Neuron (in vitro differentiated cells): ENCODE measurements at regions not wholly inside any gene's neighbourhood (a gene's known extent, or its start where the extent isn't known, plus 50 kb on each side); places are given as distances from the start of the nearest gene placed in this dataset.
"Not testable (repeated sequence)": the region's sequence is repeated elsewhere in the genome, so short reads cannot be mapped to it uniquely, and the experiment has no call there.

Source experiments
- H2AFZ ChIP-seq: one replicate; pipeline ENCODE4 v1.6.1; 2013; ENCODE audit warnings: low read depth, mild to moderate bottlenecking, inconsistent platforms, low read length, moderate library complexity
- H3K27me3 ChIP-seq: one replicate; pipeline ENCODE4 v1.6.1; 2013; ENCODE audit warnings: low read length; ENCODE audit not compliant: insufficient read depth
- H3K36me3 ChIP-seq: one replicate; pipeline ENCODE4 v1.6.1; 2013; ENCODE audit warnings: low read length; ENCODE audit not compliant: insufficient read depth
- H3K4me1 ChIP-seq: one replicate; pipeline ENCODE4 v1.6.1; 2013; ENCODE audit warnings: low read length; ENCODE audit not compliant: insufficient read depth
- H3K4me3 ChIP-seq: 2 replicates; pipeline ENCODE4 v1.5.1; 2013; ENCODE audit warnings: mild to moderate bottlenecking, low read length, moderate library complexity
- H3K9me3 ChIP-seq: one replicate; pipeline ENCODE4 v1.6.1; 2013; ENCODE audit warnings: low read length

DNA sequence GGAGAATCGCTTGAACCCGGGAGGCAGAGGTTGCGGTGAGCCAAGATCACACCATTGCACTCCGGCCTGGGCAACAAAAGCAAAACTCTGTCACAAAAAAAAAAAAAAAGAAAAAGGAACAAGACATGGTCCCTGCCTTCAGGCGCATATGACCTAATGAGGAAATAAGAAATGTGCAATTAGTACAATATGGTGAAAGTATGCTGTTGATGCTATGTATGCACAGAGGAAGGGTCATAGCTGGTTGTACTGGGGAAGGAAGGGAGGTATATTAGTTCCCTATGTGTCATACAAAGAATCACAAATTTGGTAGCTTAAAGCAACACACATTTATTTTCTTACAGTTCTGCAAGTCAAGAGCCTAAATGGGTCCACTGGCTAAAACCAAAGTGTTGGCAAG lies 97.8 kb upstream of the MPP7 start:
- Histone ChIP-seq H3K4me3 (no peak overlapping the region), H3K4me1 (no peaks in the 10 kb centered on the region), H3K36me3 (no peaks in the 10 kb centered on the region), H3K9me3 (no peaks in the 10 kb centered on the region), H3K27me3 (peaks cover 5% of the 10 kb centered on the region), H2AFZ (no peak overlapping the region)

DNA sequence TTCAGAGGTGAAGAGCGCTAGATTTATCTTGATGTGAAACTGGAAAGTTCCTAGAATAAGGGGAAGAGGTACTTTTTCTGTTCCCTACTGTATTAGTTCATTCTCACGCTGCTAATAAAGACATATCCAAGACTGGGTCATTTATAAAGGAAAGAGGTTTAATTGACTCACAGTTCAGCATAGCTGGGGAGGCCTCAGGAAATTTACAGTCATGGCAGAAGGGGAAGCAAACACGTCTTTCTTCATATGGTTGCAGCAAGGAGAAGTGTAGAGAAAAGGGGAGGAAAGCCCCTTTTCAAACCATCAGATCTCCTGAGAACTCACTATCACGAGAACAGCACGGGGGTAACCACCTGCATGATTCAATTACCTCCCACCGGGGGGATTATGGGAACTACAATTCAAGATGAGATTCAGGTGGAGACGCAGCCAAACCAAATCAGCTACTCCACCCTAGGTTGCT lies 99.8 kb upstream of the MPP7 start:
- not testable (repeated sequence) for H3K4me1 ChIP-seq, H2AFZ ChIP-seq, H3K9me3 ChIP-seq, H3K27me3 ChIP-seq, H3K36me3 ChIP-seq, H3K4me3 ChIP-seq

DNA sequence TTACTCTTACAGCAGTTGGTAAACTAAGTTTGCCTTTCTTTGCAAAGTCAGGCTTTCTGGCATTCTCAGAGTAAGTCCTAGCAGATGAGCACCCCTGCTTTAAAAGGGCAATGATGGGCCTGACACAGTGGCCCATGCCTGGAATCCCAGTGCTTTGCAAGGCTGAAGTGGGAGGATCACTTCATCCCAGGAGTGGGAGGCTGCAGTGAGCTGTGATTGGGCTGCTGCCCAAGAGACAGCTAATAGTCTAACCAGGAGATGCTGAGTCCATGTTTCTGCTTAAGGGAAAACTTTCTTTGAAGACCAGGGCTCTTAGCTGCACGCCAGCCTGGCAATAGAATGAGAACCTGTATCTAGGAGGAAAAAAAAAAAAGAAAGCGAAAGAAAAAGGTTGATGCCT lies 100.2 kb upstream of the MPP7 start:
- peaks cover 5% of the 10 kb centered on the region for H3K27me3 ChIP-seq
- no peaks in the 10 kb centered on the region for H3K9me3 ChIP-seq
- H3K36me3 ChIP-seq = no peaks in the 10 kb centered on the region
- H3K4me1 ChIP-seq = no peaks in the 10 kb centered on the region
- H3K4me3 ChIP-seq = no peak overlapping the region
- no peak overlapping the region for H2AFZ ChIP-seq

DNA sequence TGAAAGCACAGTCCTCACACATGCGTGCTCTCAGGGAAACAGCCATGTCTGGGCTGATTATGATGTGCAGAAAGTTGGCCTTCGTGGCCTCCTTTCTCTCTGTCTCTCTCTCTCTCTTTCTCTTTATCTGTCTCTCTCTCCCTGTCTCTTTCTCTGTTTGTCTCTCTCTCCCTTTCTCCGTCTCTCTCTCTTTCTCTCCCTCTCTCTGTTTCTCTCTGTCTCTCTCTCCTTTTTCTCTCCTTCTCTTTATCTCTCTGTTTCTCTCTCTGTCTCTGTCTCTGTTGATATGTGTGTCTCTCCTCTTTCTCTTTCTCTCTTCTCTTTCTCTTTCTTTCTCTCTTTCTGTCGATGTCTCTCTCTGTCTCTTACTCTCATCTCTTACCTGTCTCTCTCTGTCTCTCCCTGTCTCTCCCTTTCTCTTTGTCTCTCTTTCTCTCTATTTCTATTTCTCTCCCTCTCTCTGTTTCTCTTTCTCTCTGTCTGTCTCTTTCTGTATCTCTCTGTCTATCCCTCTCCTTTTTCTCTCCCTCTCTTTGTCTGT lies 105.4 kb upstream of the MPP7 start:
- H3K36me3 ChIP-seq = no peaks in the 10 kb centered on the region
- no peaks in the 10 kb centered on the region for H3K4me1 ChIP-seq
- no peak overlapping the region for H2AFZ ChIP-seq
- no peaks in the 10 kb centered on the region for H3K27me3 ChIP-seq
- H3K4me3 ChIP-seq = no peak overlapping the region
- no peaks in the 10 kb centered on the region for H3K9me3 ChIP-seq

DNA sequence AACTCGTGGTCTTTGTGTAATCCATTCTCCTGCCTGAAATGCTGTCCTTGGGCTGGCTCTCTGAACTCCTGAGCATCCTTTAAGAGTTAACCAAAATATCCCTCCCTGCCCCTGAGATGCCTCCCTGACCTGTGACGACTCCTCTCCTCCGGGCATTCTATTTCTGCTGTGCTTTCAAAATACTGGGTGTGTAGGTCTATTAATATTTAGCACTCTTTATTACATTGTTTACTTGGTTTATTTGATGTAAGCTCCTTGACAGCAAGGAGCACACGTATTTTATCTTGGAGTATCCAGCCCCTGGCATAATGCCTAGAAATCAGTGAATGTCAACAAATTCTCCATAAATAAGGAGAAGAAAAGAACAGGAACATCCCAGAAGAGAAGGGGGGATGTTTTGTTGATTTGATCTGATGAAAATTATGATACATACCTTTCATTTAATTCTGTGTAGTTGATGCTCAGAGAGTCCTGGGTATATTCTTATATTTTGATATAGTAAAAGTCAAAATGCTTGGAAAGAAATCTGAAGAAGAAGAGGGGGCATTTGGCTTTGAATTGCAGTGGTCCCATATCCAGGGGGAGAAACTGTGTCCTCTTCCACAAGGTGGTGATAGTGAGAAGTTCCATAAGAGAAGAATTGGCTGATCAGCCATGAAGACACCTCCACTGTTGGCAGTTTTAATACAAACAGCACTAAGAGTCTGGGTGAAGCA lies 107.7 kb upstream of the MPP7 start:
- no peaks in the 10 kb centered on the region for H3K4me1 ChIP-seq
- H3K4me3 ChIP-seq = no peak overlapping the region
- H3K36me3 ChIP-seq = no peaks in the 10 kb centered on the region
- no peak overlapping the region for H2AFZ ChIP-seq
- H3K27me3 ChIP-seq = no peaks in the 10 kb centered on the region
- H3K9me3 ChIP-seq = no peaks in the 10 kb centered on the region

DNA sequence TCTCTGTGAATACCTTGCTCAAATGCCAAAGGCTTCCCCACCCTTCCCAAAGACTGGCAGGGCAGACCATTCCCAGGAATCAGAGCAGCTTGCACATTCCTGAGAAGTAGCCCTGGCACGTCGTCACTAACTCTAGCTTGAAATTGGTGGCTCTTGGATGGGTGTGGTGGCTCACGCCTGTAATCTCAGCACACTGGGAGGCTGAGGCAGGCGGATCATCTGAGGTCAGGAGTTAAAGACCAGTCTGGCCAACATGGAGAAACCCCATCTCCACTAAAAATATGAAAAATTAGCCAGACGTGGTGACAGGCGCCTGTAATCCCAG lies 108.2 kb upstream of the MPP7 start:
- H3K27me3 ChIP-seq = no peaks in the 10 kb centered on the region
- no peaks in the 10 kb centered on the region for H3K4me1 ChIP-seq
- no peaks in the 10 kb centered on the region for H3K36me3 ChIP-seq
- no peaks in the 10 kb centered on the region for H3K9me3 ChIP-seq
- H2AFZ ChIP-seq = no peak overlapping the region
- H3K4me3 ChIP-seq = no peak overlapping the region

DNA sequence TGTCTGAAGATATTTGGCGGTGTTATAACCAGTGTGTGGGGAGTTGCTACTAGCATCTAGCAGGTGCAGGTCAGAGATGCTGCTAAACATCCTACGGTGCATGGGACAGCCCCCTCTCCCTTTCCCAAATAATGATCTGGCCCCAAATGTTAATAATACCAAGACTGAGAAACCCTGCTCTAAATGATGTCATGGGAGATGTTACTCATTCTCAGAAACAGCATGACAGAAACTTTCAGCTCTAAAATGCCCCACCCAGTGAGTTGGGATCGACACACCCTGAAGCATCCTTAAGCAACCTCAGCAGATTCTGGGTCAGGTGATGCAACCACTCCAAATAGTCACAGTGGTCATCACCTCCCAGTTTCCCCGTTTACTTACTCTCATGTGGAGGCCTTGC lies 108.8 kb upstream of the MPP7 start:
- Histone ChIP-seq H3K4me1 (no peaks in the 10 kb centered on the region), H2AFZ (no peak overlapping the region), H3K4me3 (no peak overlapping the region), H3K27me3 (no peaks in the 10 kb centered on the region), H3K36me3 (no peaks in the 10 kb centered on the region), H3K9me3 (no peaks in the 10 kb centered on the region)

DNA sequence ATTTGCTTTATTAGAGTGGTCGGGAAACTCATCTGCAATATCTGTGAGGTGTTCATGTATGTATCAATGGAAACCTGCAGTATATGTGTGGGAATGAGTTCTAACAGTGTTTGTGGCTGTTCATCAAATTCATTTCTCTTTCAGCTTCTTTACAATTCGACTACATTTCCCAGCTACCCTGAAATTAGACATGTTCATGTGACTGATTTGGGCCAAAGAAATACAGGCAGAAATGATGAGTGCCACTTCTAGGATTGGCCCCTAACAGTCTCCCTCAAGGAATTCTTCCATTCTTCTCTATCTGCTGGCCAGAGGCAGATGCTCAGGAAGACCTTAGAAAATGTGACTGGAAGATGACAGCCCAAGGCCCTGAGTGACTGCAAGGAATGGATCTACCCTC lies 114.8 kb upstream of the WAC start:
- H2AFZ ChIP-seq = no peak overlapping the region
- no peaks in the 10 kb centered on the region for H3K27me3 ChIP-seq
- no peaks in the 10 kb centered on the region for H3K4me1 ChIP-seq
- H3K4me3 ChIP-seq = no peak overlapping the region
- no peaks in the 10 kb centered on the region for H3K36me3 ChIP-seq
- H3K9me3 ChIP-seq = no peaks in the 10 kb centered on the region

DNA sequence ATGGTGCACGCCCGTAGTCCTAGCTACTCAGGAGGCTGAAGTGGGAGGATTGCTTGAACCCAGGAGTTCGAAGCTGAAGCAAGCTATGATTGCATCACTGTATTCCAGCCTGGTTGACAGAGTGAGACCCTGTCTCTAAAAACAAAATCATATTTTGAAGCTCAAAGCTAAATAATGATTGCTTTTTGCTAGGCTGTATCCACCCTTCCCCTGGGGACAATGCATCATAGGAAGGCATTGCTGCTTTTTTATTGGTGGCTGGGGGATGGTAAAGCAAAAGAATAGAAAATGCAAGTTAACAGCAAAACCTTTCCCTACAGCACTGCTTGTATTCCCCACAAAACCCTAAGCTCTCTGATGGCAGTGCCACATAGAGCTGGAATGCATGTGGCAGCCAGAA lies 107.5 kb upstream of the WAC start:
- peaks cover 3% of the 10 kb centered on the region for H3K27me3 ChIP-seq
- no peak overlapping the region for H3K4me3 ChIP-seq
- H3K4me1 ChIP-seq = no peaks in the 10 kb centered on the region
- no peak overlapping the region for H2AFZ ChIP-seq
- H3K9me3 ChIP-seq = no peaks in the 10 kb centered on the region
- H3K36me3 ChIP-seq = no peaks in the 10 kb centered on the region

DNA sequence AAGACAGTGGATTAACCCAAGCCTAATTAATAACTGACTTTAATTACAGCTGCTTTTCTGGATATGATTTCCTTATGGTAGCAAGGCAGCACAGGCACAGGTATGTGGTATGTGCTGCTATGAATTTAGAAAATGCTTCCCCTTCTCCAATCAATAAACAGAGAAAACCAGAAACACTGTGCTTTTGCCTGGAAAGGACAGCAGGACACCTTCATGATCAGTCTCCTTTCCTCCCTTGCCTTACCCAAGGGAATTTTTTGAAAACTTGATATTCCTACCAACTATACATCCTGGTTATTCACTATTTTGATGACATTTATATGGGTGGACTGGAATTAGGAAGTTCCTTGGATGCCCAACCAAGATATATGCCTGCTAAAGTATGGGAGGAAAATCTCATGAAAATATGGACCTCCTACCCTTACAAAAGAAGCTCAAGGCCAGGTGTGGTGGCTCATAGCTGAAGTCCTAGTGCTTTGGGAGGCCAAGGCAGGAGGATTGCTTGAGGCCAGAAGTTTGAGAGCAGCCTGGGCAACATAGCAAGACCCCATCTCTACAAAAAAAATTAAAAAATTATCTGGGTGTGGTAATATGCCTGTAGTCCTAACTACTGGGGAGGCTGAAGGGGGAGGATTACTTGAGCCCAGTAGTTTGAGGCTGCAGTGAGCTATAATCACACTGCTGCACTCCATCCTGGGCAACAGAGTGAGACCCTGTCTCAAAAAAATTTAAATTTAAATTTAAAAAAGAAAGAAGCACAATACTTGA lies 106.3 kb upstream of the WAC start:
- H3K4me1 ChIP-seq = no peaks in the 10 kb centered on the region
- no peaks in the 10 kb centered on the region for H3K36me3 ChIP-seq
- H2AFZ ChIP-seq = no peak overlapping the region
- H3K9me3 ChIP-seq = no peaks in the 10 kb centered on the region
- H3K4me3 ChIP-seq = no peak overlapping the region
- peaks cover 3% of the 10 kb centered on the region for H3K27me3 ChIP-seq

DNA sequence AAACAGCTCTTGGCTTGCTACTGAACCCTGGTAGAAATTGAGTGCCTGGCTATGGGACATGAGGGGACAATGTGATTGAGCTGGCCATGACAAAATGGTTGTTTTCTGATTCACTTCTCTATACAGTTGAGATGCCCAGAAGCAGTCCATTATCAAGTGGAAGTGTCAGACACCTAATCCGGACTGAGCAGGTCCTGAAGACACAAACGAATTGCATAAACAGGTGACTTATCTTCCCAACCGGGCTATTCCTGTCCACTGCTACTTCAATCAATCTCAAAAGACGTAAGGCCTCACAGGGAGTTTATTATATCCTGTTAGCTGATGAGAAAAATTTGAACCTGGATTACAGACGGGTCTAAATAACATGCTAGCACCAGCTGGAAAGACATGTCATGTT lies 105.5 kb upstream of the WAC start:
- Histone ChIP-seq H3K9me3 (no peaks in the 10 kb centered on the region), H3K4me1 (no peaks in the 10 kb centered on the region), H3K27me3 (peaks cover 3% of the 10 kb centered on the region), H2AFZ (no peak overlapping the region), H3K4me3 (no peak overlapping the region), H3K36me3 (no peaks in the 10 kb centered on the region)

DNA sequence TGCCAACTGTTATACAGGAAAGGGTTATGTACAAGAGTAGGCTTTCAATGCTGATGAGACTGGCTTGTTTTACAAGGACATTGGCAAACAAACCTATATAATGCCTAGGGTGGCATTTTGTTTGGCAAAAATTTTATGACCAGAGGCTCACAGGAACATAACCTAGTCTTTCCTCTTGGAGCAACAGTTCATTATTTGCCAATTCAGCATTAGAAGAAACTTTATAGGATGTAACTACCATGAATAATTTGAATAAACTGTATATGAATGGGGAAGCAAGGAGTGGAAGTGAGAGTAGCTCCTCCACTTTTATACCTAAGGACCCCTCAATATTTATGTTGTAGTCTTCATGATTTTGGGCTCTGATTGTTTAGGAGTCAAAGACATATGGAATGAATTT lies 103.9 kb upstream of the WAC start:
- H3K4me3 ChIP-seq = no peak overlapping the region
- H3K27me3 ChIP-seq = peaks cover 3% of the 10 kb centered on the region
- H2AFZ ChIP-seq = no peak overlapping the region
- no peaks in the 10 kb centered on the region for H3K9me3 ChIP-seq
- H3K36me3 ChIP-seq = no peaks in the 10 kb centered on the region
- no peaks in the 10 kb centered on the region for H3K4me1 ChIP-seq

DNA sequence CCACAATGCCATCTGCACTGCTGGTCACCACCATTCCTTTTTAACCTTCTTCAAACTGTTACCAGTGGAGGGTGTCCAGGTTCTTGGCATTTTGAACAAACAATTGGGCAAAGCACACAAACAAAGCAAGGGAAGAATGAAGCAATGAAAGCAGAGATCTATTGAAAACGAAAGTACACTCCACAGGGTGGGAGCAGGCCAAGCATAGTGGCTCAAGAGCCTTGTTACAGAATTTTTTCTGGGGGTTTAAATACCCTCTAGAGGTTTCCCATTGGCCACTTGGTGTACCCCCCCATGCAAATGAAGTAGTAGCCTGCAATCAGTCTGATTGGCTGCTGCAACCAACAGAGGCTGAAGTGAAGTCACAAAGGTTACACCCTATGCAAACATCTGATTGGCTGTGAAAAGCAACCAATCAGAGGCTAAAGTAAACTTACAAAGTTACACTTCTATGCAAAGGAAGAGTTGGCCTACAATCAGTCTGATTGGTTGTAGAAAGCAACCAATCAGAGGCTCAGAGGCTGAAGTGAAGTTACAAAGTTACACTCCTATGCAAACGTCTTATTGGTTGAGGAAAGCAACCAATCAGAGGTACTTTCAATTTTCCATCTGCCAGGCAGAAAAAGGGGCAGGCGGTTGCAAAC lies 103.2 kb upstream of the WAC start:
- Histone ChIP-seq H2AFZ (no peak overlapping the region), H3K27me3 (peaks cover 3% of the 10 kb centered on the region), H3K36me3 (no peaks in the 10 kb centered on the region), H3K9me3 (no peaks in the 10 kb centered on the region), H3K4me1 (no peaks in the 10 kb centered on the region), H3K4me3 (no peak overlapping the region)
